Neural cell (in vitro differentiated cells): ENCODE measurements at regions not wholly inside any gene's neighbourhood (a gene's known extent, or its start where the extent isn't known, plus 50 kb on each side); places are given as distances from the start of the nearest gene placed in this dataset.

Experiments
- H2AFZ ChIP-seq: fragments of 200-600, 300-800 bp; sonication (generic), shearing (Covaris generic); 2 replicates; pipeline ENCODE4 v1.6.0; 2014; ENCODE audit warnings: low read depth, mild to moderate bottlenecking, antibody characterized with exemption, low read length, moderate library complexity
- H3F3A ChIP-seq: fragments of 200-600 bp; shearing (Covaris generic); 2 replicates; pipeline ENCODE4 v1.6.1; 2016; ENCODE audit warnings: mild to moderate bottlenecking, moderate library complexity, mixed read lengths, antibody characterized with exemption, low read length; ENCODE audit not compliant: insufficient read depth, poor library complexity, severe bottlenecking
- H3K27ac ChIP-seq: fragments of 200-600, 300-800 bp; sonication (generic), shearing (Covaris generic); 2 replicates; pipeline ENCODE4 v1.5.1; 2014; ENCODE audit warnings: mild to moderate bottlenecking, low read length, moderate library complexity
- H3K27me3 ChIP-seq: fragments of 300-800, 200-600 bp; sonication (generic), shearing (Covaris generic); 2 replicates; pipeline ENCODE4 v1.6.0; 2014; ENCODE audit warnings: mild to moderate bottlenecking, low read depth, low read length, moderate library complexity; ENCODE audit not compliant: insufficient read depth
- H3K36me3 ChIP-seq: fragments of 300-800, 200-600 bp; sonication (generic), shearing (Covaris generic); 2 replicates; pipeline ENCODE4 v1.5.1; 2014; ENCODE audit warnings: mild to moderate bottlenecking, antibody characterized with exemption, low read length, moderate library complexity; ENCODE audit not compliant: insufficient read depth
- H3K4me2 ChIP-seq: fragments of 300-800, 200-600 bp; sonication (generic), shearing (Covaris generic); 2 replicates; pipeline ENCODE4 v1.6.0; 2014; ENCODE audit warnings: mild to moderate bottlenecking, low read length
- H3K4me3 ChIP-seq: fragments of 300-800, 200-600 bp; sonication (generic), shearing (Covaris generic); 2 replicates; pipeline ENCODE4 v1.5.1; 2014; ENCODE audit warnings: mild to moderate bottlenecking, low read length, moderate library complexity
- H3K79me2 ChIP-seq: fragments of 200-600 bp; shearing (Covaris generic); replicated peaks from 2 replicates; pipeline ENCODE4 v1.6.0; 2014; ENCODE audit warnings: mild to moderate bottlenecking, low read length, moderate library complexity; ENCODE audit not compliant: insufficient read depth
- H3K9ac ChIP-seq: fragments of 300-800, 200-600 bp; sonication (generic), shearing (Covaris generic); 2 replicates; pipeline ENCODE4 v1.6.1; 2016; ENCODE audit warnings: mild to moderate bottlenecking, low read length, mixed read lengths
- H3K9me2 ChIP-seq: fragments of 200-600 bp; shearing (Covaris generic); 2 replicates; pipeline ENCODE4 v1.6.1; 2016; ENCODE audit warnings: mild to moderate bottlenecking, low read length, mixed read lengths; ENCODE audit not compliant: insufficient read depth
- H3K9me3 ChIP-seq: fragments of 200-600, 300-800 bp; sonication (generic), shearing (Covaris generic); 2 replicates; pipeline ENCODE4 v1.6.1; 2016; ENCODE audit warnings: mild to moderate bottlenecking, mixed run types, low read length, moderate library complexity, mixed read lengths
- H4K20me1 ChIP-seq: fragments of 200-600 bp; shearing (Covaris generic); 2 replicates; pipeline ENCODE4 v1.6.1; 2016; ENCODE audit warnings: mild to moderate bottlenecking, mixed run types; ENCODE audit not compliant: insufficient read depth
- EP300 ChIP-seq: fragments of 450-650 bp; conservative IDR thresholded peaks from 2 replicates; pipeline ENCODE4 v1.6.1; 2014; ENCODE audit warnings: antibody characterized with exemption, mild to moderate bottlenecking, moderate library complexity; ENCODE audit not compliant: poor library complexity, severe bottlenecking
- EZH2 ChIP-seq: fragments of 200-600, 300-800 bp; shearing (Covaris generic), sonication (generic); IDR thresholded peaks from 2 replicates; pipeline ENCODE4 v1.6.1; 2014; ENCODE audit warnings: antibody characterized with exemption, low read length, borderline replicate concordance, mild to moderate bottlenecking; ENCODE audit not compliant: insufficient read depth, poor library complexity, severe bottlenecking
- MXI1 ChIP-seq: fragments of 450-650 bp; conservative IDR thresholded peaks from 2 replicates; pipeline ENCODE4 v1.6.1; 2014; ENCODE audit warnings: antibody characterized with exemption, mild to moderate bottlenecking; ENCODE audit not compliant: poor library complexity, severe bottlenecking
- POLR2AphosphoS5 ChIP-seq: IDR thresholded peaks from 2 replicates; pipeline ENCODE4 v1.6.1; 2012
- RAD21 ChIP-seq: fragments of 450-650 bp; conservative IDR thresholded peaks from 2 replicates; pipeline ENCODE4 v1.6.1; 2014; ENCODE audit warnings: antibody characterized with exemption, mild to moderate bottlenecking, moderate library complexity
- SMC3 ChIP-seq: fragments of 450-650 bp; conservative IDR thresholded peaks from 2 replicates; pipeline ENCODE4 v1.6.1; 2014; ENCODE audit warnings: antibody characterized with exemption, mild to moderate bottlenecking, moderate library complexity; ENCODE audit not compliant: poor library complexity
- TAF1 ChIP-seq: IDR thresholded peaks from 2 replicates; pipeline ENCODE4 v1.6.1; 2012; ENCODE audit warnings: low read depth
- TF ChIP-seq, protein P1 (sequence below): fragments of 450-650 bp; IDR thresholded peaks from 2 replicates; pipeline ENCODE4 v1.5.1; 2014; ENCODE audit warnings: antibody characterized with exemption, mild to moderate bottlenecking, moderate library complexity; ENCODE audit not compliant: poor library complexity, severe bottlenecking
- TF ChIP-seq, protein P2 (sequence below): IDR thresholded peaks from 2 replicates; pipeline ENCODE4 v1.6.1; 2012; ENCODE audit warnings: borderline replicate concordance

DNA sequence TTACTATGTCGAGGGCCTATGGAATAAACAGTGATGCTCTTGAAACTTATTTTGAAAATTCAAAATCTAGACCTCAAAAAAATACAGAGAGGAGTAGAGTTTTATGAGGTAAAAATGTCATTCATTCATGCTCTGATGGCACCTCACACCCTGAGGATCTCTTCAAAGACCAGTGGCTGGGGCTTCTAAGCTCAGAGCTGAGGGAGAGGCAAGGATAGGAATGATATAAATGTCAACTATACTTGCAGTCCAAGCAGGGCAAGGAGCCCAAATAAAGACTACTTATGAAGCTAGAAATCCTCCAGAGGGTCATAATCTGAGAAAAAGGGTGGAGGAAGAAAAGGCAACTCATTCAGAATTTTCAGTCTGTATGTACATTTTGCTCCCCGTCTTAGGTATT lies 136.7 kb upstream of the CARMIL1 start:
- no peaks in the 10 kb centered on the region for H3K36me3 ChIP-seq
- no peak overlapping the region for H3K4me2 ChIP-seq
- H3K27me3 ChIP-seq = no peaks in the 10 kb centered on the region
- H2AFZ ChIP-seq = no peak overlapping the region
- no peaks in the 10 kb centered on the region for H3K9me2 ChIP-seq
- no peak overlapping the region for H3K27ac ChIP-seq
- H3K4me3 ChIP-seq = no peak overlapping the region
- H3F3A ChIP-seq = no peaks in the 10 kb centered on the region
- H3K9me3 ChIP-seq = no peaks in the 10 kb centered on the region
- H3K79me2 ChIP-seq = no peaks in the 10 kb centered on the region
- no peak overlapping the region for H3K9ac ChIP-seq
- no peak for TF ChIP-seq SMC3
- TF ChIP-seq, protein P1, sequence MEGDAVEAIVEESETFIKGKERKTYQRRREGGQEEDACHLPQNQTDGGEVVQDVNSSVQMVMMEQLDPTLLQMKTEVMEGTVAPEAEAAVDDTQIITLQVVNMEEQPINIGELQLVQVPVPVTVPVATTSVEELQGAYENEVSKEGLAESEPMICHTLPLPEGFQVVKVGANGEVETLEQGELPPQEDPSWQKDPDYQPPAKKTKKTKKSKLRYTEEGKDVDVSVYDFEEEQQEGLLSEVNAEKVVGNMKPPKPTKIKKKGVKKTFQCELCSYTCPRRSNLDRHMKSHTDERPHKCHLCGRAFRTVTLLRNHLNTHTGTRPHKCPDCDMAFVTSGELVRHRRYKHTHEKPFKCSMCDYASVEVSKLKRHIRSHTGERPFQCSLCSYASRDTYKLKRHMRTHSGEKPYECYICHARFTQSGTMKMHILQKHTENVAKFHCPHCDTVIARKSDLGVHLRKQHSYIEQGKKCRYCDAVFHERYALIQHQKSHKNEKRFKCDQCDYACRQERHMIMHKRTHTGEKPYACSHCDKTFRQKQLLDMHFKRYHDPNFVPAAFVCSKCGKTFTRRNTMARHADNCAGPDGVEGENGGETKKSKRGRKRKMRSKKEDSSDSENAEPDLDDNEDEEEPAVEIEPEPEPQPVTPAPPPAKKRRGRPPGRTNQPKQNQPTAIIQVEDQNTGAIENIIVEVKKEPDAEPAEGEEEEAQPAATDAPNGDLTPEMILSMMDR = no peak
- TF ChIP-seq POLR2AphosphoS5 = no peak
- TF ChIP-seq EZH2 = no peak
- no peak for TF ChIP-seq TAF1
- H4K20me1 ChIP-seq = no peaks in the 10 kb centered on the region

DNA sequence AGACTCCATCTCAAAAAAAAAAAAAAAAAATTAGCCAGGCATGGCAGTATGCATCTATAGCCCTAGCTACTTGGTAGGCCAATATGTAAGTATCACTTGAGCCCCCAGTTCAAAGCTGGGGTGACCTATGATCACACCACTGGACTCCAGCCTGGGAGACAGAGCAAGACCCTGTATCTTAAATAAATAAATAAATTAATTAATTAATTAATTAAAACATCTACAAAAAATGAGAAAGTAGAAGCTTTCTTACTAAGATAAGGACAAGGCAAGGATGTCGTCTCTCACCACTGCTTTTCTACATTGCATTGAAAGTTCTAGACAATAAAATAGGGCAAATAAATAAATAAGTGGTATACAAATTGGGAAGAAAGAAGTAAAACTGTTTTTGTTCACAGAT lies 134.3 kb upstream of the CARMIL1 start:
- H3K4me2 ChIP-seq = no peak overlapping the region
- H2AFZ ChIP-seq = no peak overlapping the region
- no peak for TF ChIP-seq POLR2AphosphoS5
- no peak for TF ChIP-seq SMC3
- no peak for TF ChIP-seq RAD21
- no peak for TF ChIP-seq EP300
- TF ChIP-seq EZH2 = no peak
- TF ChIP-seq MXI1 = no peak
- TF ChIP-seq TAF1 = no peak
- no peak overlapping the region for H3K4me3 ChIP-seq
- H3K27ac ChIP-seq = no peak overlapping the region
- H3K9me2 ChIP-seq = no peaks in the 10 kb centered on the region
- no peaks in the 10 kb centered on the region for H3F3A ChIP-seq
- H3K27me3 ChIP-seq = no peaks in the 10 kb centered on the region
- no peaks in the 10 kb centered on the region for H3K36me3 ChIP-seq
- H3K9ac ChIP-seq = no peak overlapping the region
- no peaks in the 10 kb centered on the region for H4K20me1 ChIP-seq
- H3K79me2 ChIP-seq = no peaks in the 10 kb centered on the region
- no peaks in the 10 kb centered on the region for H3K9me3 ChIP-seq

DNA sequence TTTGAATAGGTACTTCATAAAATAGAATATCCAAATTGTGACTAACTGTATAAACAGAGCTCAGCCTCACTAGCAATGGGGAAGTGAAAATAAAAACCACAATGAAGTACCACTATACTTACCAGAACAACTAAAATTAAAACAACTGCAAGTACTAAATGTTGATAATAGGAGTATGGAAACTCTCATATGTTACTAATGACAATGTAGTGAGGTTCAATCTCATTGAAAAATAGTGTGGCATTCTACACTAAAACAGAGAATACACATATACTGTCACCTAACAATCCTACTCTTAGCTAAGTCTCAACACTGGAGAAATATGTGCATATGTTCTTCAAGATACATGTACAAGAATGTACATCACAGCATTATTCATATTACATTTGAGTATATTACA lies 132.0 kb upstream of the CARMIL1 start:
- TF ChIP-seq RAD21 = no peak
- no peak for TF ChIP-seq MXI1
- TF ChIP-seq TAF1 = no peak
- TF ChIP-seq EP300 = no peak
- TF ChIP-seq EZH2 = no peak
- TF ChIP-seq, protein P1 = no peak
- TF ChIP-seq, protein P2, sequence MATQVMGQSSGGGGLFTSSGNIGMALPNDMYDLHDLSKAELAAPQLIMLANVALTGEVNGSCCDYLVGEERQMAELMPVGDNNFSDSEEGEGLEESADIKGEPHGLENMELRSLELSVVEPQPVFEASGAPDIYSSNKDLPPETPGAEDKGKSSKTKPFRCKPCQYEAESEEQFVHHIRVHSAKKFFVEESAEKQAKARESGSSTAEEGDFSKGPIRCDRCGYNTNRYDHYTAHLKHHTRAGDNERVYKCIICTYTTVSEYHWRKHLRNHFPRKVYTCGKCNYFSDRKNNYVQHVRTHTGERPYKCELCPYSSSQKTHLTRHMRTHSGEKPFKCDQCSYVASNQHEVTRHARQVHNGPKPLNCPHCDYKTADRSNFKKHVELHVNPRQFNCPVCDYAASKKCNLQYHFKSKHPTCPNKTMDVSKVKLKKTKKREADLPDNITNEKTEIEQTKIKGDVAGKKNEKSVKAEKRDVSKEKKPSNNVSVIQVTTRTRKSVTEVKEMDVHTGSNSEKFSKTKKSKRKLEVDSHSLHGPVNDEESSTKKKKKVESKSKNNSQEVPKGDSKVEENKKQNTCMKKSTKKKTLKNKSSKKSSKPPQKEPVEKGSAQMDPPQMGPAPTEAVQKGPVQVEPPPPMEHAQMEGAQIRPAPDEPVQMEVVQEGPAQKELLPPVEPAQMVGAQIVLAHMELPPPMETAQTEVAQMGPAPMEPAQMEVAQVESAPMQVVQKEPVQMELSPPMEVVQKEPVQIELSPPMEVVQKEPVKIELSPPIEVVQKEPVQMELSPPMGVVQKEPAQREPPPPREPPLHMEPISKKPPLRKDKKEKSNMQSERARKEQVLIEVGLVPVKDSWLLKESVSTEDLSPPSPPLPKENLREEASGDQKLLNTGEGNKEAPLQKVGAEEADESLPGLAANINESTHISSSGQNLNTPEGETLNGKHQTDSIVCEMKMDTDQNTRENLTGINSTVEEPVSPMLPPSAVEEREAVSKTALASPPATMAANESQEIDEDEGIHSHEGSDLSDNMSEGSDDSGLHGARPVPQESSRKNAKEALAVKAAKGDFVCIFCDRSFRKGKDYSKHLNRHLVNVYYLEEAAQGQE = no peak
- TF ChIP-seq POLR2AphosphoS5 = no peak
- TF ChIP-seq SMC3 = no peak
- Histone ChIP-seq H3K9me2 (no peaks in the 10 kb centered on the region), H3K9ac (no peak overlapping the region), H3K27me3 (no peaks in the 10 kb centered on the region), H4K20me1 (no peaks in the 10 kb centered on the region), H3K9me3 (no peaks in the 10 kb centered on the region), H3K4me3 (no peak overlapping the region), H3K36me3 (no peaks in the 10 kb centered on the region), H3K79me2 (no peaks in the 10 kb centered on the region), H3K4me2 (no peak overlapping the region), H2AFZ (no peak overlapping the region), H3F3A (no peaks in the 10 kb centered on the region), H3K27ac (no peak overlapping the region)
